ENCODE measurements at regions not wholly inside any gene's neighbourhood (a gene's known extent, or its start where the extent isn't known, plus 50 kb on each side); places are given as distances from the start of the nearest gene placed in this dataset.
A peak's percentile ranks its signal among the peaks of the same experiment; 100 is the strongest.

DNA sequence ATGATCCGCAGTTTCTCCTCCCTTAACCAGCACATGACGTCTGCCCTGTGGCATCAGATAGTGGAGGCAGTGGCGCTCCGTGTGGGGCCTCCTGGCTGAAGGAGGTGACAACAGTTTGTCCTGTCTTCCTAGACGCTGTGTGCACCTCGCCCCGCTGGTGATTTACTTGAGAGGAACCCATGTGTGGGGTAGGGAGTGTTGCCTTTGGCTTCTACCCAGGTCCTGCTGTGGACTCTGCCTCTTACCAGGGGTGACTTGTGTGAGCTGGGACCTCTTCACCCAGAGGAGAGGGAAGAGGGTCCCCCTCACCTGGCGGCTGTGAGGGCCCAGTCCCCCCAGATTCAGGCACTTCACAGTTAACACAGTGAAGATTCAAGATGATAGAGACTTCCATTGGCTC, 77.6 kb downstream of the TMEM18 start:
- DNase-seq = no peak
- WGBS, 2 donors = 80 to 81% methylated on average over 5 to 8 of the region's 8 CpGs
- no peak for ATAC-seq (ENCODE audit: low FRiP score in 2 of 2)
- no peak overlapping the region for H3K4me3 ChIP-seq
- no peaks in the 10 kb centered on the region for H3K9me3 ChIP-seq
- H3K36me3 ChIP-seq = no peaks in the 10 kb centered on the region
- H3K27me3 ChIP-seq = no peaks in the 10 kb centered on the region
- H3K4me1 ChIP-seq = no peaks in the 10 kb centered on the region
- no peak overlapping the region for H3K27ac ChIP-seq
- no peak for TF ChIP-seq POLR2AphosphoS5 (IDR thresholded peaks at IDR 0.05)
- TF ChIP-seq, protein P1, sequence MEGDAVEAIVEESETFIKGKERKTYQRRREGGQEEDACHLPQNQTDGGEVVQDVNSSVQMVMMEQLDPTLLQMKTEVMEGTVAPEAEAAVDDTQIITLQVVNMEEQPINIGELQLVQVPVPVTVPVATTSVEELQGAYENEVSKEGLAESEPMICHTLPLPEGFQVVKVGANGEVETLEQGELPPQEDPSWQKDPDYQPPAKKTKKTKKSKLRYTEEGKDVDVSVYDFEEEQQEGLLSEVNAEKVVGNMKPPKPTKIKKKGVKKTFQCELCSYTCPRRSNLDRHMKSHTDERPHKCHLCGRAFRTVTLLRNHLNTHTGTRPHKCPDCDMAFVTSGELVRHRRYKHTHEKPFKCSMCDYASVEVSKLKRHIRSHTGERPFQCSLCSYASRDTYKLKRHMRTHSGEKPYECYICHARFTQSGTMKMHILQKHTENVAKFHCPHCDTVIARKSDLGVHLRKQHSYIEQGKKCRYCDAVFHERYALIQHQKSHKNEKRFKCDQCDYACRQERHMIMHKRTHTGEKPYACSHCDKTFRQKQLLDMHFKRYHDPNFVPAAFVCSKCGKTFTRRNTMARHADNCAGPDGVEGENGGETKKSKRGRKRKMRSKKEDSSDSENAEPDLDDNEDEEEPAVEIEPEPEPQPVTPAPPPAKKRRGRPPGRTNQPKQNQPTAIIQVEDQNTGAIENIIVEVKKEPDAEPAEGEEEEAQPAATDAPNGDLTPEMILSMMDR (IDR thresholded peaks at IDR 0.05) = no peak
- TF ChIP-seq POLR2A (IDR thresholded peaks at IDR 0.05) = no peak
- TF ChIP-seq EP300 (IDR thresholded peaks at IDR 0.05) = no peak

DNA sequence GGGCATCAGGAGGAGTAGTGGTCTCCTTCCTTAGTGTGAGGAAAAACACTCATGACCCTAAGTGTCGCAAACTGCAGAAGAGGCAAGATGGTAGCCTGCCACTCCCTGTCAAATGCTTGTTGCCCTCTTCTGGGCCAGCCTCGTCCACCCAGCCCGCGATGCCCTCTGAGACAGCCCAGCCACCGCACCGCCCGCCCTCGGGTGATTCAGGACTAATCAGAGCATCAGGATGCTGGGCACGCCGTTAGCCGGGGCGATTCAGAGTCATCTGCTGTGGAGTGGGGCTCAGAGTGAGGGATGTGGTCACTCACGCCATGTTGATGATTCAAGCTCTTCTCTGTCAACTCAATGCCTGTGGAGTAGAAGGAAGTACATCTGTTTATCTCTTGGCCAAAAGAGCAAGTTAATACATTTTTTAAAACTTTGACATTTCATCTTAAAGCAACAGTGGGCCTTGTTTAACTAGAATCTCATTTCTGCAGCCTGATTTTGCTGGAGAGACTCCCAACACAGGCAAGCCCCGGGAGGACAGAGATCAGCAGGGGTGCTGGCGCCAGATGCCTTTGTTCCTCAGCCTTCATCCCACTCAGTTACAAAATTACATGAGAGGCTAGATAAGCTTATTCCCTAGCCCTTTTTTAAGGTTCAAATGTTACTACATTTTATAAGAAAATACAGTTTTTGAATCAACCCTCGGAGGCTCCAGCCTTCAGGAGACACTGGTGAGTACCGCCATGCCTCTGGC, 79.0 kb downstream of the TMEM18 start:
- TF ChIP-seq, protein P1 (IDR thresholded peaks at IDR 0.05) = no peak
- TF ChIP-seq POLR2AphosphoS5 (IDR thresholded peaks at IDR 0.05) = no peak
- TF ChIP-seq EP300 (IDR thresholded peaks at IDR 0.05) = no peak
- TF ChIP-seq POLR2A (IDR thresholded peaks at IDR 0.05) = no peak
- H3K36me3 ChIP-seq = no peaks in the 10 kb centered on the region
- no peak overlapping the region for H3K4me3 ChIP-seq
- WGBS, 2 donors = 89 to 91% methylated on average over 12 to 17 of the region's 17 CpGs
- no peaks in the 10 kb centered on the region for H3K9me3 ChIP-seq
- no peak overlapping the region for H3K27ac ChIP-seq
- no peaks in the 10 kb centered on the region for H3K4me1 ChIP-seq
- ATAC-seq (ENCODE audit: low FRiP score in 2 of 2) (peak in 1 of 2 donors; percentile 11), DNase-seq (no peak)
- H3K27me3 ChIP-seq = no peaks in the 10 kb centered on the region

DNA sequence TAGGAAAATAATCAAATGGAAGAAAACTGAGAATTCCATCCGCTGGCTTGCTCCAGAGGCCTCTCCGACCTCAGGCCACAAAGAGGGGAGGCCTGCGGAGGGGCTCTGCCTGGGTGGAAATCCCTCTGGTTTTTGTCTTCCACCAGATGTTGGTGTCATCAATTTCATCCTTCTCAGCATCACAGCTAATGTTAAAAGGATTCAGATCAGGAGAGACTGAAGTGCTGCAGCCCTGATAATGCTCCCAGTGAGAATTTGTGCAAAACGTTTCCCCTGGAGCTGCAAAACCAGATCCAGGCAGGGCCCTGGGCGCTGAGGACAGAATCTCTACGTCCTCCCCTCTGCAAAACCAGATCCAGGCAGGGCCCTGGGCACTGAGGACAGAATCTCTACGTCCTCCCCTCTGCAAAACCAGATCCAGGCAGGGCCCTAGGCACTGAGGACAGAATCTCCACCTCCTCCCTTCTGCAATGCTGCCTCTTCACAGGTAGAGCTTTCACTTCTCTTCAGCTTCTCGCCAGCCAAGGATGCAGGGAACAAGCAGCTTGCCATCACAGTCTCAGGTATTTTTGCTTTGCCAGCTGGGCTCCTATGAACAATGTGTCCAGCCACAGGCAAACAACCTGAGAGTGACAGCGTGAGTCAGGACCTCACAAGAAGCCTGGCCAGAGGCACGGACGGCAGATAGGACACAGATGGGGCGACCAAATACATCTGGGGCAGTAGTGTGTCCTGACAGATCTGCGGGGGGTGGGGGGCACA, 81.2 kb downstream of the TMEM18 start:
- Histone ChIP-seq H3K36me3 (no peaks in the 10 kb centered on the region), H3K27me3 (no peaks in the 10 kb centered on the region), H3K4me3 (no peak overlapping the region), H3K27ac (no peak overlapping the region), H3K4me1 (no peaks in the 10 kb centered on the region), H3K9me3 (no peaks in the 10 kb centered on the region)
- DNase-seq = no peak
- TF ChIP-seq POLR2AphosphoS5 (IDR thresholded peaks at IDR 0.05) (no peak), POLR2A (IDR thresholded peaks at IDR 0.05) (no peak), EP300 (IDR thresholded peaks at IDR 0.05) (no peak)
- 71 to 81% methylated on average over 10 to 13 of the region's 13 CpGs for WGBS, 2 donors
- ATAC-seq (ENCODE audit: low FRiP score in 2 of 2) = no peak

DNA sequence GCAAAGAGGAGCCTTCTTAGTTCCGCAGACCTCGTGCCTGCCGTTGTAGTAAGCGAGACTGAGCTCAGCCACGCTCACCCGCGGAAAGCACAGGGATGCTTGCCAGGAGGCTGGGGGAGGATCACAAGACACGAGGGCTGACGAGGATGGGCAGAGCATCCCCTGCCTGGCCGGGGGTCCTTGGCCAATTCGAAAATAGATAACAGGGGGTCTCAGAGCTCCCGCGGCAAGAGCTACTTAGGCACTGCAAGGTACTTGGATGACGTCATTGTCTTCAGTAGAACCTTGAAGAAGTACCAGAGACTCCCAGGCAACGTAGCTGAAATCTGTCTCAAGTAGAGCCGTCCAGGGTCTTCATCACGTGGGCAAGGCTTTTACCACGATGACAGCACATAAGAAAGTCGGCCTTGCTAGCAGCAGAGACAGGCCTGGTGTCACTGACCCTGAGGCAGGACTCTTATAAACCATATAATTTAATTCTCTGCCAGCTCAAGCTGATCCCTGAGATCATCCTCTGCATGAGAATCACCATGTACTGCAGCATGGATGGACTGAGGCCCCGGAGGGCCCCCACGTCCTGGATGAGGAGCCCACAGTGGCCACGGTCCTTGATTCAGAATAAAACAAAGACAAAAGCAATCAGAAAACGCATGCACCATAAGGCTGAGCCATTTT, 81.9 kb downstream of the TMEM18 start:
- no peak overlapping the region for H3K4me3 ChIP-seq
- H3K27me3 ChIP-seq = no peaks in the 10 kb centered on the region
- H3K9me3 ChIP-seq = no peaks in the 10 kb centered on the region
- no peak for TF ChIP-seq EP300 (IDR thresholded peaks at IDR 0.05)
- TF ChIP-seq, protein P1 (IDR thresholded peaks at IDR 0.05) = no peak
- TF ChIP-seq POLR2AphosphoS5 (IDR thresholded peaks at IDR 0.05) = no peak
- no peak for DNase-seq
- H3K27ac ChIP-seq = no peak overlapping the region
- ATAC-seq (ENCODE audit: low FRiP score in 2 of 2) = no peak
- 85 to 87% methylated on average over 23 of the region's 23 CpGs for WGBS, 2 donors
- H3K4me1 ChIP-seq = no peaks in the 10 kb centered on the region
- H3K36me3 ChIP-seq = no peaks in the 10 kb centered on the region

DNA sequence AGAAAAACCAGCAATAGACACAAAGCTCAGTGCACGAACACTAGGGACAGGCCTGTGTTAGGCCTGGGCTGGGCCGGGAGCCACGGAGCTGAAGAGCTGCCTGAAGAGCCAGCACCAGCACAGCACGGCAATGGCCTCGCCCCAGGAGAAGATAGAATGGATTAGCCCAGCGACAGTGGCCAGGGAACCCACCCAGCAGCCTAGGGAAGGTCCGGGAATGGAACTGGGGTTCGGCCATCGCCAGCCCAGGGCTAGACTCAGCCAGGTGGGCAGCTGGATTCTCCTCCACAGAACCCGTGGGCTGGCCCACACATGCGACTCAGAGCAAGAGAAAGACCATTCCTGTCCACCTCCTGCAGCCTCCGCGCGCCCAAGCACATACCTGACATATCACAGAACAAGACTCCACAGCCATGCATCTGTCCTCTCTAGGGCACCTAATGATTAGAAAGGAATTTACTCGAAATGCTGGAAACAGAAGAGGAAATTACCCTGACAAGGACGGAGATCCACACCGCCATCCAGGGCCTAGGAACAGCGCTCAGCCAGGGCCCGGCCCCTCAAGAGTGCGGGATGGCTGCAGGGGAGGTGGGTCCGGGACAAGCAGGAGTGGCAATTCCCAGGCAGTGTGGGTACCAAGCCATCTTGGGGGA, 82.8 kb downstream of the TMEM18 start:
- no peak for DNase-seq
- no peak overlapping the region for H3K4me3 ChIP-seq
- H3K27ac ChIP-seq = no peak overlapping the region
- no peaks in the 10 kb centered on the region for H3K4me1 ChIP-seq
- no peaks in the 10 kb centered on the region for H3K27me3 ChIP-seq
- peak in 1 of 2 donors; percentile 17 for ATAC-seq (ENCODE audit: low FRiP score in 2 of 2)
- TF ChIP-seq POLR2AphosphoS5 (IDR thresholded peaks at IDR 0.05) (no peak), EP300 (IDR thresholded peaks at IDR 0.05) (no peak), POLR2A (IDR thresholded peaks at IDR 0.05) (no peak)
- TF ChIP-seq, protein P1 (IDR thresholded peaks at IDR 0.05) = no peak
- H3K9me3 ChIP-seq = no peaks in the 10 kb centered on the region
- 91% methylated on average over 17 to 21 of the region's 21 CpGs for WGBS, 2 donors
- no peaks in the 10 kb centered on the region for H3K36me3 ChIP-seq

Measured in upper lobe of left lung (tissue), 6 donors.